SH-SY5Y (cell line): ENCODE measurements at regions not wholly inside any gene's neighbourhood (a gene's known extent, or its start where the extent isn't known, plus 50 kb on each side); places are given as distances from the start of the nearest gene placed in this dataset.

Source experiments
- GATA2 ChIP-seq: IDR thresholded peaks from 2 replicates; pipeline ENCODE4 v1.6.1; 2011; ENCODE audit warnings: mild to moderate bottlenecking, low read depth, low read length
- GATA3 ChIP-seq: IDR thresholded peaks from 2 replicates; pipeline ENCODE4 v1.6.1; 2011; ENCODE audit warnings: low read depth, mild to moderate bottlenecking, low read length, moderate library complexity

DNA sequence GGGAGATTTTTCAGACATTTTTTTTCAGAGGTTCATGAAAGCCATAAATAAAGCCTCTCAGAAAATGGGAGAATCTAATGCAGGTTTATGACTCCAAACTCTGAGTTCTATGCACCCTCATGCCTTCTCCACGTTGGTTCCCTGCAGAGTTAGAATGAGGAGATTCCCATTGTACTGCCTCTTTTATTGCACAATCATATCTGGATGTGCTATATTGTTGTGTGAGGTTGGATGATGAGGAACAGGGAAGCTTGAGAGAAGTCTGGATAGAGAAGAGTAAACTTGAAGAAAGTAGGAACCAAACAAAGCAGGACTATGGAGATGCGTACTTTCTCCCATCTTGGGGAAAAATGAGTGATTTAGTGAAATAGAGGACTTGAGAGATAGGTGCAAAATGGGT lies 178.8 kb downstream of the PDCD6IP start:
- TF ChIP-seq GATA3 (no peak), GATA2 (no peak)
